ENCODE measurements at regions not wholly inside any gene's neighbourhood (a gene's known extent, or its start where the extent isn't known, plus 50 kb on each side); places are given as distances from the start of the nearest gene placed in this dataset.

DNA sequence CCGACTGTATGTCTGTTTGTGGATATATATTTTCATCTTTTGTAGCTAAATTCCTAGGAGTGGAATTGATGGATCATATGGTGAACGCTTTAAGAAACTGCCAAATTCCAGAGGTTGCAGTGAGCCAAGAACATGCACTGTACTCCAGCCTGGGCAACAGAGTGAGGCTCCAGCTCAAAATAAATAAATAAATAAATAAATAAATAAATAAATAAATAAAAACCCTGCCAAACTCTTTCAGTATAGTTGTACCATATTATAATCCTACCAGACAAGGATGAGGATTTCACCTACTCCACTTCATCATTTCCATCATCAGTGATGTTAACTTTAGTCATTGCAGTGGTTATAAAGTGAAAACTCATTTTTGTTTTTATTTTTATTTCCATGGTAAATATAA, 325.1 kb upstream of the ANXA10 start:
- H3K4me3 ChIP-seq (ENCODE audit: low read depth, low read length): no peak overlapping the region
- TF ChIP-seq, protein P1, sequence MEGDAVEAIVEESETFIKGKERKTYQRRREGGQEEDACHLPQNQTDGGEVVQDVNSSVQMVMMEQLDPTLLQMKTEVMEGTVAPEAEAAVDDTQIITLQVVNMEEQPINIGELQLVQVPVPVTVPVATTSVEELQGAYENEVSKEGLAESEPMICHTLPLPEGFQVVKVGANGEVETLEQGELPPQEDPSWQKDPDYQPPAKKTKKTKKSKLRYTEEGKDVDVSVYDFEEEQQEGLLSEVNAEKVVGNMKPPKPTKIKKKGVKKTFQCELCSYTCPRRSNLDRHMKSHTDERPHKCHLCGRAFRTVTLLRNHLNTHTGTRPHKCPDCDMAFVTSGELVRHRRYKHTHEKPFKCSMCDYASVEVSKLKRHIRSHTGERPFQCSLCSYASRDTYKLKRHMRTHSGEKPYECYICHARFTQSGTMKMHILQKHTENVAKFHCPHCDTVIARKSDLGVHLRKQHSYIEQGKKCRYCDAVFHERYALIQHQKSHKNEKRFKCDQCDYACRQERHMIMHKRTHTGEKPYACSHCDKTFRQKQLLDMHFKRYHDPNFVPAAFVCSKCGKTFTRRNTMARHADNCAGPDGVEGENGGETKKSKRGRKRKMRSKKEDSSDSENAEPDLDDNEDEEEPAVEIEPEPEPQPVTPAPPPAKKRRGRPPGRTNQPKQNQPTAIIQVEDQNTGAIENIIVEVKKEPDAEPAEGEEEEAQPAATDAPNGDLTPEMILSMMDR (IDR thresholded peaks at IDR 0.05; ENCODE audit: insufficient read depth, low read length, severe bottlenecking): no peak
- no peaks in the 10 kb centered on the region for H3K27me3 ChIP-seq (ENCODE audit: control insufficient read depth, insufficient read depth, low read length)
- DNase-seq (ENCODE audit: low read depth) (no peak), FAIRE-seq (no peak)
- H3K36me3 ChIP-seq (ENCODE audit: control insufficient read depth, insufficient read depth, low read length): no peaks in the 10 kb centered on the region

DNA sequence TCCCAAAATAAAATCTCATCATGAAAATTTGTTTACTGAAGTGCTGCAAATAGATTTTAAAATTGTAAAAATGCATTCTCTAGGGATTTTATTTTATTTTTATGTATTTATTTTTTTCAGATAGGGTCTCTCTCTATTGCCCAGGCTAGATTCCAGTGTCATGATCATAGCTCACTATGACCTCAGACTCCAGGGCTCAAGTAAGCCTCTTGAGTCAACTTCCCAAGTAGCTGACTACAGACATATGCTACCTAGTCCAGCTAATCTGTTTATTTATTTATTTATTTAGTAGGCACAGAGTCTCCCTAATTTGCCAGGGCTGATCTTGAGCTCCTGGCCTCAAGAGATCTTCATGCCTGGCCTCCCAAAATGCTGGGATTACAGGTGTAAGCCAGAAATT, 317.7 kb upstream of the ANXA10 start:
- DNase-seq (ENCODE audit: low read depth) (peak; percentile 33), FAIRE-seq (no peak)
- TF ChIP-seq, protein P1 (IDR thresholded peaks at IDR 0.05; ENCODE audit: insufficient read depth, low read length, severe bottlenecking): no peak
- Histone ChIP-seq H3K4me3 (ENCODE audit: low read depth, low read length) (no peak overlapping the region), H3K27me3 (ENCODE audit: control insufficient read depth, insufficient read depth, low read length) (no peaks in the 10 kb centered on the region), H3K36me3 (ENCODE audit: control insufficient read depth, insufficient read depth, low read length) (no peaks in the 10 kb centered on the region)

DNA sequence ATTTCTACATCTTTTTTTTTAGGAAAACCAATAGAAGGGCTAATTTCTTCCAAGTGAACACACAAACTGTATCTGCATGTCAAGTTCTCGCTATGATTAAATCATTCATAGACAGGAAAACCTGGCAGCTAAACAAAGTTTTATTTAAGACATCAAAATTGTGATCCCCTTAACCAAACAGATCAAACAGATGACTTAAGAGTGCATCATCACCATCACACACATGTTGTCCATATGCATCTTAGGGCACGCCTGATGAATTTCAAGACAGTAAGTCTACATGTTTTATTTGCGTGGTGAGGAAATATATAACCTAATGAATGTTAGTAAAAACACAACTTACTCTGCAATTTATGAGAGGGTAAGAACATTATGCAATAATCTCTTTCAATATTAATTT, 317.0 kb upstream of the ANXA10 start:
- Histone ChIP-seq H3K4me3 (ENCODE audit: low read depth, low read length) (no peak overlapping the region), H3K27me3 (ENCODE audit: control insufficient read depth, insufficient read depth, low read length) (no peaks in the 10 kb centered on the region), H3K36me3 (ENCODE audit: control insufficient read depth, insufficient read depth, low read length) (no peaks in the 10 kb centered on the region)
- TF ChIP-seq, protein P1 (IDR thresholded peaks at IDR 0.05; ENCODE audit: insufficient read depth, low read length, severe bottlenecking): no peak
- peak; percentile 62 for DNase-seq (ENCODE audit: low read depth)
- no peak for FAIRE-seq

DNA sequence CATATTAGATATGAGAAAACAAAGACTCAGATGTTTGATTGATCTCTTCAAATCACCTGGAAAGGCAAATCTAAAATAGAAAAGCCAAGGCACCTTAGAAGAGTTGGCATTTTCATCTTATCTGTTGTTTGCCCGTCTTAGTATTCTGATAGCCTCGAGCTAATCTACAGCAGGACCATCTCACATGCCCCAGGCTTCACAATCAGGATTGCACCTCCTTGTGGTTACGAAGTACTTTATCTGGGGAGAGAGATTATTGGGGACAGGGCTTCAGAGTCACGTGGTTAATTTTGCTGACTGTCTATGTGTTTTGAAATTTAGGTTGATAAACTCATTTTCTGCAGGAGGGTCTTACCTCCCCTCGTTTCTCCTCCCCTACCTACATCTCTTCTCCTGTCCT, 313.1 kb upstream of the ANXA10 start:
- DNase-seq (ENCODE audit: low read depth) (no peak), FAIRE-seq (no peak)
- Histone ChIP-seq H3K4me3 (ENCODE audit: low read depth, low read length) (no peak overlapping the region), H3K27me3 (ENCODE audit: control insufficient read depth, insufficient read depth, low read length) (no peaks in the 10 kb centered on the region), H3K36me3 (ENCODE audit: control insufficient read depth, insufficient read depth, low read length) (no peaks in the 10 kb centered on the region)
- TF ChIP-seq, protein P1 (IDR thresholded peaks at IDR 0.05; ENCODE audit: insufficient read depth, low read length, severe bottlenecking): no peak

DNA sequence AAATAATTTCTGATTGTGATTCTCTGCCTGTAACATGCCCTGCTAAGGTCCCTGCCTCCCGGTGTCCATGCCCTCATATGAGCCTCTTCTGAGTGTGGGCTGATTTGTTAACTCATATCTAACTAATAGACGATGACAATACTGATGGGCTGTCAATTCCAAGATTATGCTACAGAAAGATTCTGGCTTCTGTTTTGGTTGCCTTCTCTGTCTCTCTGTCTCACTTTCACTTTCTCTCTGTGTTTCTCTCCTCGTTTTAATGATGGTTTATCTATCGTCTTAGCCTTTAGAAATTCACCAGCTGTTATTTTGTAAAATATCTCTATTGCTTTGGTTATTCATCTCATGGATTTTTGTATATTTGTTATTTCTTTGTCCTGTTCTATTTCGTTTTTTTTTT, 312.5 kb upstream of the ANXA10 start:
- TF ChIP-seq, protein P1 (IDR thresholded peaks at IDR 0.05; ENCODE audit: insufficient read depth, low read length, severe bottlenecking): no peak
- H3K27me3 ChIP-seq (ENCODE audit: control insufficient read depth, insufficient read depth, low read length): no peaks in the 10 kb centered on the region
- FAIRE-seq (no peak), DNase-seq (ENCODE audit: low read depth) (no peak)
- H3K36me3 ChIP-seq (ENCODE audit: control insufficient read depth, insufficient read depth, low read length): no peaks in the 10 kb centered on the region
- H3K4me3 ChIP-seq (ENCODE audit: low read depth, low read length): no peak overlapping the region

DNA sequence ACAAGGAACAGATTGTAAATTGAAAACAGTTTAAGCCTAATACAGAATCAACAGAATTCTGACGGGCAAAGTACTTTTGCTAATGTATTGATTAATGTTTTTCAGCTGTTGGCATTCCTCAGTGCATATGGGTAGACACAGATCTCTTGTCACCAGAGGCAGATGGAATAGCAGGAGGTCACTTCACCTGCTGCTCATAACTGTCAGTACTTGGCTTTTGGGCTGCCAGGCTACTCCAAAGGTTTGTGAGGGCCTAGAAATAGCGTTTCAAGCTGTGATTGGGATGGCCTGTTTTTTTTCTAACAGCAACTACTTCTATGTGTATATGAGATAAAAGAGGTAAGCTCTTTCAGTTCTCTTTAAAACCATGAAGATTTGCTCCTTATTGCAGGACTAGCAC, 307.5 kb upstream of the ANXA10 start:
- no peak for DNase-seq (ENCODE audit: low read depth)
- TF ChIP-seq, protein P1 (IDR thresholded peaks at IDR 0.05; ENCODE audit: insufficient read depth, low read length, severe bottlenecking): no peak
- Histone ChIP-seq H3K36me3 (ENCODE audit: control insufficient read depth, insufficient read depth, low read length) (no peaks in the 10 kb centered on the region), H3K27me3 (ENCODE audit: control insufficient read depth, insufficient read depth, low read length) (no peaks in the 10 kb centered on the region), H3K4me3 (ENCODE audit: low read depth, low read length) (no peak overlapping the region)
- FAIRE-seq: no peak
